ENCODE measurements at regions not wholly inside any gene's neighbourhood (a gene's known extent, or its start where the extent isn't known, plus 50 kb on each side); places are given as distances from the start of the nearest gene placed in this dataset.
"Not testable (repeated sequence)": the region's sequence is repeated elsewhere in the genome, so short reads cannot be mapped to it uniquely, and the experiment has no call there.

DNA sequence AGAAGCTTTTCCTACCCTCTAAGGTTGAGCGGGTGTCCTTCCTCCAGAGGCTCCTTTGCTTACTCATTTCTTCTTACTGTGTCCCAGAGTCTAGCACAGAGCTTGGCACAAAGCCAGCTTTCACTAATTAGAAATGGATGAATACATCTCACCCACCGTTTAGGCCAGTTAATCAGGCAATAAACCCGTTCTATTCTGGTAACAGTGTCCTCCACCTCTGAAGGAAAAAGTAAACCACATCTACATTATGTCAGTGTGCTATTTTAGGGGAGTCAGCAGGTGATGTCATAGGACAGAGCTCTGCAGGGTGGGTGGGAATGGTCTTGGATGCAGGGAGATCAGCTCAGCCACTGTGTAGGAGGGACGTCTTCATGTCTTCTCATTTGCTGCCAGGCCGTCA lies 109.2 kb downstream of the OSTF1 start:
- TF ChIP-seq CTCF (IDR thresholded peaks at IDR 0.05; ENCODE audit: low read depth, low read length): no peak
- no peak overlapping the region for H3K4me3 ChIP-seq (ENCODE audit: low read depth, low read length)

GRCh38 chr9:75198436-75198835 lies 110.1 kb downstream of the OSTF1 start:
- no peak overlapping the region for H3K4me3 ChIP-seq (ENCODE audit: low read depth, low read length)

GRCh38 chr9:75200892-75201470 lies 112.7 kb downstream of the OSTF1 start:
- peak; percentile 42; the same call in 1 of the 2 replicates for TF ChIP-seq CTCF (IDR thresholded peaks at IDR 0.05; ENCODE audit: low read depth, low read length)
- no peak overlapping the region for H3K4me3 ChIP-seq (ENCODE audit: low read depth, low read length)

More at GRCh38 chr9:75198436-75198835, 110.1 kb downstream of the OSTF1 start:
- TF ChIP-seq CTCF (IDR thresholded peaks at IDR 0.05; ENCODE audit: low read depth, low read length): peak; percentile 17; the same call in 1 of the 2 replicates

DNA sequence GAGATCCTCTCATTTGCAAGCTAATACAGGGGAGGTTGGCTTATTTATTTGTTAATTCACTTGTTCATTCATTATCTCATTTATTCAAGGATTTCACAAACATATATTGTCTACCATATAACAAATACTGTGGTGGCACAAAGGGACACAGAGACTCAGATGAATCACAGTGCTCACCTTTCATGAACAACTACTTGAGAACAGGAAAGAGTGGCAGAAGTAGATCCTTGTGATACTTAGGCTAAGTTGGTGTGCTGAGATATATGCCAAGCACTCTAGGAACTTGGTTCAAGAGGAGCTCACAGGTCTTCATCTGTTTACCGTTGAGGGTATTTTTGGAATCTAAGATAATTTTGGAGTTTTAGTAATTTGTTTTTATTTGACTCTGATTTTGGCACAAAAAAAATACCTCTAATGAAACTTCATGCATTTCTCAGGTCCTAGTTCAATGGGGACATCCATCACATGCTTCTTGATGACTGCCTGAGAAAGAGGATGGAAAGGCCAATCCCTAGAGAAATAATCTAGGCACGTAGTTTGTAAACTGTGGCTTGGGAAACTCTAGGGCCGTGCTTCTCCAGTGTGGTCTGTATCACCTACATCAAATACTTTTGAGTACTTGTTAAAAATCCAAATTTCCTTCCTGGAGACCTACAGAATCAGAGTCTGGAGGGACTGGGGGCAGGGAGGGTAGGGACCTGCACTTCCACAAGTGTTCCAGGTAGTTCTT lies 113.3 kb downstream of the OSTF1 start:
- TF ChIP-seq CTCF (IDR thresholded peaks at IDR 0.05; ENCODE audit: low read depth, low read length): no peak
- H3K4me3 ChIP-seq (ENCODE audit: low read depth, low read length): no peak overlapping the region

DNA sequence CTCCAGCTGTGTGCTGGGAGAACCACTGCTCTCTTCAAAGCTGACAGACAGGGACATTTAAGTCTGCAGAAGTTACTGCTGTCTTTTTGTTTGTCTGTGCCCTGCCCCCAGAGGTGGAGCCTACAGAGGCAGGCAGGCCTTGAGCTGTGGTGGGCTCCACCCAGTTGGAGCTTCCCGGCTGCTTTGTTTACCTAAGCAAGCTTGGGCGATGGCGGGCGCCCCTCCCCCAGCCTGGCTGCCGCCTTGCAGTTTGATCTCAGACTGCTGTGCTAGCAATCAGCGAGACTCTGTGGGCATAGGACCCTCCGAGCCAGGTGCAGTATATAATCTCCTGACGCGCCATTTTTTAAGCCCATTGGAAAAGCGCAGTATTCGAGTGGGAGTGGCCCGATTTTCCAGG lies 119.7 kb downstream of the OSTF1 start:
- not testable (repeated sequence) for H3K4me3 ChIP-seq (ENCODE audit: low read depth, low read length)

GRCh38 chr9:75210215-75210614 lies 121.9 kb downstream of the OSTF1 start:
- H3K4me3 ChIP-seq (ENCODE audit: low read depth, low read length): no peak overlapping the region
- no peak for TF ChIP-seq CTCF (IDR thresholded peaks at IDR 0.05; ENCODE audit: low read depth, low read length)

GRCh38 chr9:75213765-75214164 lies 125.5 kb downstream of the OSTF1 start:
- TF ChIP-seq CTCF (IDR thresholded peaks at IDR 0.05; ENCODE audit: low read depth, low read length): no peak

More at GRCh38 chr9:75213765-75214164, 125.5 kb downstream of the OSTF1 start:
- no peak overlapping the region for H3K4me3 ChIP-seq (ENCODE audit: low read depth, low read length)

Measured in WI38 (cell line).